ENCODE measurements at regions not wholly inside any gene's neighbourhood (a gene's known extent, or its start where the extent isn't known, plus 50 kb on each side); places are given as distances from the start of the nearest gene placed in this dataset.

DNA sequence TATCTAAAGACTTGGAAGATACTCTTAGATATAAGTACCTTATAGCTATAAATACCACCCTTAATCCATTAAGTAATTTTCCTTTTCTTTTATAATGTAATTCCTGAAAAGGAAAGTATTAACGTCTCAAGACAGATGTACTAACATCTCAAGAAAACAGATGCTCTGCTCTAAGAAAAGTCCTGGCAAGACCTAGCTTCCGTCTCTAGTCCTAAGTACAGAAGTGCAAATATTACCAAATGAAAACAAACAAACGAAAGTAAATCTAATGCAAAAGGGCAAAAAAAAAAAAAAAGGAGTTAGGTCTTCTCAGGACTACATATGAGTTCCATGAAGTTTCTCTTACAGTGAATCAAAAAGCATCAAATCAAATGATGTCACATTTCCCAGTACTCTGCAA is 106.8 kb upstream of the PDE10A start:
- TF ChIP-seq, protein P1, sequence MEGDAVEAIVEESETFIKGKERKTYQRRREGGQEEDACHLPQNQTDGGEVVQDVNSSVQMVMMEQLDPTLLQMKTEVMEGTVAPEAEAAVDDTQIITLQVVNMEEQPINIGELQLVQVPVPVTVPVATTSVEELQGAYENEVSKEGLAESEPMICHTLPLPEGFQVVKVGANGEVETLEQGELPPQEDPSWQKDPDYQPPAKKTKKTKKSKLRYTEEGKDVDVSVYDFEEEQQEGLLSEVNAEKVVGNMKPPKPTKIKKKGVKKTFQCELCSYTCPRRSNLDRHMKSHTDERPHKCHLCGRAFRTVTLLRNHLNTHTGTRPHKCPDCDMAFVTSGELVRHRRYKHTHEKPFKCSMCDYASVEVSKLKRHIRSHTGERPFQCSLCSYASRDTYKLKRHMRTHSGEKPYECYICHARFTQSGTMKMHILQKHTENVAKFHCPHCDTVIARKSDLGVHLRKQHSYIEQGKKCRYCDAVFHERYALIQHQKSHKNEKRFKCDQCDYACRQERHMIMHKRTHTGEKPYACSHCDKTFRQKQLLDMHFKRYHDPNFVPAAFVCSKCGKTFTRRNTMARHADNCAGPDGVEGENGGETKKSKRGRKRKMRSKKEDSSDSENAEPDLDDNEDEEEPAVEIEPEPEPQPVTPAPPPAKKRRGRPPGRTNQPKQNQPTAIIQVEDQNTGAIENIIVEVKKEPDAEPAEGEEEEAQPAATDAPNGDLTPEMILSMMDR (IDR thresholded peaks at IDR 0.05; ENCODE audit: low read depth, low read length) = no peak
- TF ChIP-seq EZH2phosphoT487 (IDR thresholded peaks at IDR 0.05; ENCODE audit: low read depth) = no peak

All from OCI-LY3 (cell line).